HFF-Myc (cell line): ENCODE measurements at regions not wholly inside any gene's neighbourhood (a gene's known extent, or its start where the extent isn't known, plus 50 kb on each side); places are given as distances from the start of the nearest gene placed in this dataset.
"Not testable (repeated sequence)": the region's sequence is repeated elsewhere in the genome, so short reads cannot be mapped to it uniquely, and the experiment has no call there.

Experiments
- DNase-seq: peaks from one replicate; pipeline ENCODE4 v3.0.0-alpha.2; 2011; ENCODE audit warnings: low read depth; ENCODE audit errors: extremely low read depth
- H3K4me3 ChIP-seq: replicated peaks from 2 replicates; pipeline ENCODE4 v1.5.1; 2011; ENCODE audit warnings: low read depth, mild to moderate bottlenecking, control low read depth, low read length
- CTCF ChIP-seq: IDR thresholded peaks from 2 replicates; pipeline ENCODE4 v1.5.1; 2012; ENCODE audit warnings: mild to moderate bottlenecking, low read depth, low read length, control low read depth; ENCODE audit errors: missing control alignments

GRCh38 chr3:5899014-5899761 lies 711.7 kb downstream of the EDEM1 start:
- no peak overlapping the region for H3K4me3 ChIP-seq
- no peak for TF ChIP-seq CTCF
- DNase-seq: no peak

- no peak for TF ChIP-seq CTCF
- no peak for DNase-seq
- no peak overlapping the region for H3K4me3 ChIP-seq
Observed at GRCh38 chr3:5917932-5918331, 730.4 kb downstream of the EDEM1 start.

GRCh38 chr3:5918626-5919025 lies 731.1 kb downstream of the EDEM1 start:
- TF ChIP-seq CTCF: no peak
- no peak for DNase-seq
- H3K4me3 ChIP-seq: no peak overlapping the region

- no peak for DNase-seq
- no peak overlapping the region for H3K4me3 ChIP-seq
- no peak for TF ChIP-seq CTCF
Observed at GRCh38 chr3:5929027-5929426, 741.5 kb downstream of the EDEM1 start.

- not testable (repeated sequence) for DNase-seq, H3K4me3 ChIP-seq
Observed at GRCh38 chr3:5944061-5944460, 756.6 kb downstream of the EDEM1 start.

- no peak overlapping the region for H3K4me3 ChIP-seq
- no peak for DNase-seq
- no peak for TF ChIP-seq CTCF
Observed at GRCh38 chr3:5948084-5948483, 760.6 kb downstream of the EDEM1 start.

GRCh38 chr3:5951026-5951425 lies 763.5 kb downstream of the EDEM1 start:
- H3K4me3 ChIP-seq: no peak overlapping the region
- no peak for TF ChIP-seq CTCF
- DNase-seq: no peak
